CD14-positive monocyte (primary cell): ENCODE measurements at regions not wholly inside any gene's neighbourhood (a gene's known extent, or its start where the extent isn't known, plus 50 kb on each side); places are given as distances from the start of the nearest gene placed in this dataset.

ENCODE experiments used
- DNase-seq, 3 donors: peaks; one replicate each; pipeline ENCODE4 v3.0.0-alpha.2; 2011 to 2022
- H2AFZ ChIP-seq: 2 replicates; pipeline ENCODE4 v1.6.0; 2012; ENCODE audit warnings: mild to moderate bottlenecking, low read depth, low read length, inconsistent platforms; ENCODE audit not compliant: insufficient read depth, poor library complexity, severe bottlenecking
- H3K27ac ChIP-seq, 2 donors: 1 replicate in 1 of 2; 2 replicates in 1 of 2; pipeline ENCODE4 v1.5.1; 2012 to 2013; ENCODE audit warnings: low read length in 2 of 2, control low read depth in 1 of 2, inconsistent platforms in 1 of 2, low read depth in 1 of 2, mild to moderate bottlenecking in 1 of 2
- H3K27me3 ChIP-seq, 2 donors: one replicate each; pipeline versions ENCODE4 v1.6.0 to v1.6.1; 2011 to 2013; ENCODE audit warnings: low read length in 2 of 2; ENCODE audit not compliant: control insufficient read depth in 2 of 2, insufficient read depth in 2 of 2
- H3K36me3 ChIP-seq, 2 donors: replicated peaks in 1 of 2; 1 replicate in 1 of 2; 2 replicates in 1 of 2; pipeline versions ENCODE4 v1.5.1 to v1.6.1; 2012 to 2013; ENCODE audit warnings: low read length in 2 of 2, control low read depth in 1 of 2, inconsistent platforms in 1 of 2, mild to moderate bottlenecking in 1 of 2; ENCODE audit not compliant: insufficient read depth in 2 of 2, control insufficient read depth in 1 of 2
- H3K4me1 ChIP-seq, 2 donors: 1 replicate in 1 of 2; 2 replicates in 1 of 2; pipeline versions ENCODE4 v1.5.1 to v1.6.1; 2012 to 2013; ENCODE audit warnings: low read length in 2 of 2, control low read depth in 1 of 2, inconsistent platforms in 1 of 2, mild to moderate bottlenecking in 1 of 2, moderate library complexity in 1 of 2; ENCODE audit not compliant: insufficient read depth in 2 of 2, control insufficient read depth in 1 of 2
- H3K4me2 ChIP-seq: replicated peaks from 2 replicates; pipeline ENCODE3; 2012; ENCODE audit warnings: low read length, moderate library complexity, mild to moderate bottlenecking; ENCODE audit not compliant: poor library complexity, severe bottlenecking; ENCODE audit errors: extremely low read depth
- H3K4me3 ChIP-seq, 3 experiments: fragments of 200-600 bp in 1 of 3; sonication (generic) in 1 of 3; replicated peaks in 1 of 3; 1 replicate in 2 of 3; 2 replicates in 1 of 3; pipeline ENCODE4 v1.5.1; 2011 to 2013; ENCODE audit warnings: low read length in 3 of 3, mild to moderate bottlenecking in 3 of 3, control low read depth in 2 of 3, low read depth in 2 of 3, inconsistent platforms in 1 of 3, moderate library complexity in 1 of 3
- H3K79me2 ChIP-seq: 2 replicates; pipeline ENCODE4 v1.6.0; 2012; ENCODE audit warnings: mild to moderate bottlenecking, control low read depth, inconsistent platforms, low read length, moderate library complexity; ENCODE audit not compliant: insufficient read depth
- H3K9ac ChIP-seq: 2 replicates; pipeline ENCODE4 v1.6.0; 2017; ENCODE audit warnings: low read length, mild to moderate bottlenecking; ENCODE audit not compliant: insufficient read depth, poor library complexity, severe bottlenecking
- H3K9me3 ChIP-seq, 2 donors: replicated peaks in 1 of 2; 1 replicate in 1 of 2; 2 replicates in 1 of 2; pipeline versions ENCODE4 v1.5.1 to v1.6.1; 2012 to 2013; ENCODE audit warnings: low read length in 2 of 2, control low read depth in 1 of 2; ENCODE audit not compliant: control insufficient read depth in 1 of 2, insufficient read depth in 1 of 2
- H4K20me1 ChIP-seq: 2 replicates; pipeline ENCODE4 v1.6.0; 2012; ENCODE audit warnings: mild to moderate bottlenecking, low read length, control low read depth, moderate library complexity; ENCODE audit not compliant: insufficient read depth
- H3K27ac Mint-ChIP-seq, 7 donors: one replicate each; pipeline ENCODE4 v1.8.0; 2020; ENCODE audit warnings: mild to moderate bottlenecking in 7 of 7, mixed read lengths in 7 of 7, moderate library complexity in 6 of 7, inconsistent platforms in 2 of 7
- H3K27me3 Mint-ChIP-seq, 3 donors: one replicate each; pipeline ENCODE4 v1.8.0; 2021 to 2022; ENCODE audit warnings: low read depth in 3 of 3, mild to moderate bottlenecking in 3 of 3, mixed read lengths in 3 of 3, moderate library complexity in 3 of 3, inconsistent platforms in 1 of 3
- H3K36me3 Mint-ChIP-seq, 2 donors: one replicate each; pipeline ENCODE4 v1.8.0; 2020; ENCODE audit warnings: mixed read lengths in 2 of 2, inconsistent platforms in 1 of 2, mild to moderate bottlenecking in 1 of 2
- H3K4me1 Mint-ChIP-seq: one replicate; pipeline ENCODE4 v1.8.0; 2020; ENCODE audit warnings: mild to moderate bottlenecking, mixed read lengths
- H3K4me3 Mint-ChIP-seq, 2 donors: one replicate each; pipeline ENCODE4 v1.8.0; 2020; ENCODE audit warnings: mild to moderate bottlenecking in 2 of 2, mixed read lengths in 2 of 2, moderate library complexity in 1 of 2
- H3K9me3 Mint-ChIP-seq, 7 donors: one replicate each; pipeline ENCODE4 v1.8.0; 2020 to 2022; ENCODE audit warnings: mixed read lengths in 7 of 7, mild to moderate bottlenecking in 6 of 7, moderate library complexity in 6 of 7, inconsistent platforms in 2 of 7
- WGBS: methylation state at CpG from one replicate; pipeline ENCODE4 v1.1.5; 2013; ENCODE audit warnings: missing lambda C conversion rate; ENCODE audit not compliant: insufficient coverage; 5-methylcytosine and 5-hydroxymethylcytosine counted together
- intact Hi-C, 2 donors: fragments of 100-400 bp; cut with micrococcal nuclease; formaldehyde crosslinking; loops; one replicate each; pipeline versions ENCODE4 v1.15.0 to v1.15.1; 2023
- TF ChIP-seq, protein P1 (sequence below): fragments of 200-600 bp; IDR thresholded peaks from one replicate; pipeline ENCODE4 v1.8.0; 2022; ENCODE audit warnings: antibody characterized with exemption, mild to moderate bottlenecking

DNA sequence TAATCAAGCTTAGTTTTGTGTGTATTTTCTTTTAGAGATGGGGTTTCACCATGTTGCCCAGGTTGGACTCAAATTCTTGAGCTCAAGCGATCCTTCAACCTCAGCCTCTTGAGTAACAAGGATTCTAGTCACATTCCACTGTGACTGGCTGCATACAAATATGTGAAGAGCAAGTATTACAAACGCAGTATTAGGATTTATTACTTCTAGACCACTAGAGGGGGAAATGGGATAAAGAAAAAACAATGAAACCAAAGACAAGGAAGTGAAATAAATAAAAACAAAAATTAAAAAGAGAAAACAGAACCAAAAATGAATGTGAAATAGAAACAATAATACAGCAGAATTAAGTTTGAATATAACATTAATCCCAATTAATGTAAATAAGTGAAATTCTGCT lies 308.7 kb downstream of the ANKRD30A start:
- H3K79me2 ChIP-seq: no peaks in the 10 kb centered on the region
- TF ChIP-seq, protein P1, sequence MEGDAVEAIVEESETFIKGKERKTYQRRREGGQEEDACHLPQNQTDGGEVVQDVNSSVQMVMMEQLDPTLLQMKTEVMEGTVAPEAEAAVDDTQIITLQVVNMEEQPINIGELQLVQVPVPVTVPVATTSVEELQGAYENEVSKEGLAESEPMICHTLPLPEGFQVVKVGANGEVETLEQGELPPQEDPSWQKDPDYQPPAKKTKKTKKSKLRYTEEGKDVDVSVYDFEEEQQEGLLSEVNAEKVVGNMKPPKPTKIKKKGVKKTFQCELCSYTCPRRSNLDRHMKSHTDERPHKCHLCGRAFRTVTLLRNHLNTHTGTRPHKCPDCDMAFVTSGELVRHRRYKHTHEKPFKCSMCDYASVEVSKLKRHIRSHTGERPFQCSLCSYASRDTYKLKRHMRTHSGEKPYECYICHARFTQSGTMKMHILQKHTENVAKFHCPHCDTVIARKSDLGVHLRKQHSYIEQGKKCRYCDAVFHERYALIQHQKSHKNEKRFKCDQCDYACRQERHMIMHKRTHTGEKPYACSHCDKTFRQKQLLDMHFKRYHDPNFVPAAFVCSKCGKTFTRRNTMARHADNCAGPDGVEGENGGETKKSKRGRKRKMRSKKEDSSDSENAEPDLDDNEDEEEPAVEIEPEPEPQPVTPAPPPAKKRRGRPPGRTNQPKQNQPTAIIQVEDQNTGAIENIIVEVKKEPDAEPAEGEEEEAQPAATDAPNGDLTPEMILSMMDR: no peak
- peaks cover 0 to 2% of the 10 kb centered on the region in 2 donors for H3K4me1 ChIP-seq
- no peaks in the 10 kb centered on the region for H3K36me3 Mint-ChIP-seq
- no peaks in the 10 kb centered on the region for H3K4me1 Mint-ChIP-seq
- peaks cover 0 to 2% (median 0%) of the 10 kb centered on the region in 3 donors for H3K27me3 Mint-ChIP-seq
- H2AFZ ChIP-seq: no peak overlapping the region
- no peaks in the 10 kb centered on the region for H3K27me3 ChIP-seq
- H3K9me3 ChIP-seq: no peaks in the 10 kb centered on the region
- no peak overlapping the region for H3K27ac Mint-ChIP-seq
- intact Hi-C loops: no loop called here
- H3K4me3 Mint-ChIP-seq: no peak overlapping the region
- no peak overlapping the region for H3K4me3 ChIP-seq
- no peaks in the 10 kb centered on the region for H4K20me1 ChIP-seq
- H3K9ac ChIP-seq: no peak overlapping the region
- H3K27ac ChIP-seq: no peak overlapping the region
- no CpG with 5 or more reads among the region's 2 CpGs for WGBS
- no peak for DNase-seq
- no peaks in the 10 kb centered on the region for H3K36me3 ChIP-seq
- peaks cover 0 to 4% (median 1%) of the 10 kb centered on the region in 7 donors for H3K9me3 Mint-ChIP-seq
- no peak overlapping the region for H3K4me2 ChIP-seq
